Activated CD8-positive, alpha-beta T cell treated with anti-CD3 and anti-CD28 coated beads for 36 hours (primary cell): ENCODE measurements at regions not wholly inside any gene's neighbourhood (a gene's known extent, or its start where the extent isn't known, plus 50 kb on each side); places are given as distances from the start of the nearest gene placed in this dataset.

Experiments
- ATAC-seq: fragments of 200-7000 bp; cut with Tn5 transposase; one replicate; pipeline ENCODE4 v1.10.0; 2021; ENCODE audit warnings: mild to moderate bottlenecking, moderate library complexity
- CTCF ChIA-PET: fragments of 350-600 bp; sonication (Branson Sonifier 250); formaldehyde crosslinking; loops from one replicate; lab custom pipeline; 2021; ENCODE audit warnings: antibody characterized with exemption; lab: Charles Lee
- POLR2A ChIA-PET: fragments of 350-600 bp; sonication (Branson Sonifier 250); formaldehyde crosslinking; loops from one replicate; lab custom pipeline; 2021; ENCODE audit warnings: antibody characterized with exemption; lab: Charles Lee
- DNase-seq: peaks from one replicate; pipeline ENCODE4 v3.0.0-alpha.2; 2020
- H3K27ac Mint-ChIP-seq: one replicate; pipeline ENCODE4 v1.8.0; 2021; ENCODE audit warnings: mild to moderate bottlenecking, mixed read lengths
- H3K27me3 Mint-ChIP-seq: one replicate; pipeline ENCODE4 v1.8.0; 2021; ENCODE audit warnings: mixed read lengths
- H3K36me3 Mint-ChIP-seq: one replicate; pipeline ENCODE4 v1.8.0; 2021; ENCODE audit warnings: low read depth, mixed read lengths
- H3K4me1 Mint-ChIP-seq: one replicate; pipeline ENCODE4 v1.8.0; 2021; ENCODE audit warnings: low read depth, mixed read lengths
- H3K4me3 Mint-ChIP-seq: one replicate; pipeline ENCODE4 v1.8.0; 2021; ENCODE audit warnings: mild to moderate bottlenecking, moderate library complexity, mixed read lengths
- H3K9me3 Mint-ChIP-seq: one replicate; pipeline ENCODE4 v1.8.0; 2021; ENCODE audit warnings: mixed read lengths
- CTCF ChIP-seq: fragments of 200-600 bp; IDR thresholded peaks from one replicate; pipeline ENCODE4 v1.8.0; 2022; ENCODE audit warnings: antibody characterized with exemption, mild to moderate bottlenecking
- intact Hi-C: fragments of 100-400 bp; cut with micrococcal nuclease; formaldehyde crosslinking; loops from one replicate; pipeline ENCODE4 v1.10.0; 2022

- no peaks in the 10 kb centered on the region for H3K9me3 Mint-ChIP-seq
- ChIA-PET POLR2A (no interaction called here), CTCF (no interaction called here)
- DNase-seq = no peak
- no peaks in the 10 kb centered on the region for H3K4me1 Mint-ChIP-seq
- H3K27me3 Mint-ChIP-seq = no peaks in the 10 kb centered on the region
- no peak overlapping the region for H3K4me3 Mint-ChIP-seq
- intact Hi-C loops = no loop called here
- no peaks in the 10 kb centered on the region for H3K36me3 Mint-ChIP-seq
- no peak overlapping the region for H3K27ac Mint-ChIP-seq
- TF ChIP-seq CTCF = no peak
- no peak for ATAC-seq
Measured at GRCh38 chr2:145197944-145198343, 678.0 kb upstream of the ZEB2 start.

- no peaks in the 10 kb centered on the region for H3K36me3 Mint-ChIP-seq
- H3K27me3 Mint-ChIP-seq = no peaks in the 10 kb centered on the region
- intact Hi-C loops = no loop called here
- ChIA-PET POLR2A (no interaction called here), CTCF (interaction anchor here (1.3 kb wide), 1 partner anchor 8 kb away, joined by 3 read pairs; no protein-coding TSS in a partner anchor)
- no peak overlapping the region for H3K27ac Mint-ChIP-seq
- no peaks in the 10 kb centered on the region for H3K9me3 Mint-ChIP-seq
- H3K4me3 Mint-ChIP-seq = no peak overlapping the region
- no peaks in the 10 kb centered on the region for H3K4me1 Mint-ChIP-seq
- no peak for TF ChIP-seq CTCF
- no peak for ATAC-seq
- DNase-seq = no peak
Measured at GRCh38 chr2:145194673-145195072, 674.8 kb upstream of the ZEB2 start.

- Mint-ChIP-seq H3K36me3 (no peaks in the 10 kb centered on the region), H3K27ac (no peak overlapping the region), H3K9me3 (no peaks in the 10 kb centered on the region), H3K27me3 (no peaks in the 10 kb centered on the region), H3K4me1 (no peaks in the 10 kb centered on the region), H3K4me3 (no peak overlapping the region)
- no peak for DNase-seq
- intact Hi-C loops = no loop called here
- no peak for ATAC-seq
- ChIA-PET POLR2A (no interaction called here), CTCF (no interaction called here)
- TF ChIP-seq CTCF = no peak
Measured at GRCh38 chr2:145190031-145190703, 670.2 kb upstream of the ZEB2 start.

GRCh38 chr2:145186303-145186702 lies 666.4 kb upstream of the ZEB2 start:
- POLR2A ChIA-PET = no interaction called here
- Mint-ChIP-seq H3K4me1 (no peaks in the 10 kb centered on the region), H3K27ac (no peak overlapping the region), H3K36me3 (no peaks in the 10 kb centered on the region), H3K4me3 (no peak overlapping the region), H3K9me3 (no peaks in the 10 kb centered on the region), H3K27me3 (peaks cover 3% of the 10 kb centered on the region)
- no peak for TF ChIP-seq CTCF
- intact Hi-C loops = no loop called here
- ATAC-seq (no peak), DNase-seq (no peak)
- CTCF ChIA-PET = interaction anchor here (1.0 kb wide), 1 partner anchor 8 kb away, joined by 3 read pairs; no protein-coding TSS in a partner anchor

GRCh38 chr2:145185696-145186095 lies 665.8 kb upstream of the ZEB2 start:
- Mint-ChIP-seq H3K36me3 (no peaks in the 10 kb centered on the region), H3K27me3 (peaks cover 5% of the 10 kb centered on the region), H3K9me3 (no peaks in the 10 kb centered on the region), H3K27ac (no peak overlapping the region), H3K4me3 (no peak overlapping the region), H3K4me1 (no peaks in the 10 kb centered on the region)
- ATAC-seq (no peak), DNase-seq (no peak)
- intact Hi-C loops = no loop called here
- POLR2A ChIA-PET = no interaction called here
- CTCF ChIA-PET = interaction anchor here (1.0 kb wide), 1 partner anchor 9 kb away, joined by 3 read pairs; no protein-coding TSS in a partner anchor
- no peak for TF ChIP-seq CTCF
